ENCODE measurements at regions not wholly inside any gene's neighbourhood (a gene's known extent, or its start where the extent isn't known, plus 50 kb on each side); places are given as distances from the start of the nearest gene placed in this dataset.

DNA sequence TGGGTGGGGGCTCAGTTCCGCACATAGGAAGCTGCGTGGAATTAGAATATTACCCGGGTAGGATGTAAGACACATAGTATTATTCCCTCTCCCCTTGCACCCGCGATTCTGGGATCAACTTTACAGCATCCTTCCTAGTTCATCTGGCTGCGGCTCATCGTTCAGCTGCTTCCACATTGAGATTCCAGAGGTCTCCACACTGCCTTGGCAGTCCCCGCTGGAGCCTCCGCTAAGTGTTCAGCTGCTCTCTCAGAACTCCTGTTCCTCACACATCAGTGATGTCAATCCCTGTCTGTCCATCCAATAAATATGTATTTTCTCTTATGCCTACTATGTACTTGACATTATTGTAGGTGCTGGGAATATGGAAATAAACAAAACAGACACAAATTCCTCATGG, 135.6 kb upstream of the SYT6 start:
- Mint-ChIP-seq H3K36me3 (ENCODE audit: low read depth) (no peaks in the 10 kb centered on the region), H3K9me3 (ENCODE audit: insufficient read depth) (no peaks in the 10 kb centered on the region), H3K27me3 (ENCODE audit: low read depth) (peaks cover 5% of the 10 kb centered on the region), H3K27ac (no peak overlapping the region), H3K4me3 (no peak overlapping the region), H3K4me1 (ENCODE audit: low read depth) (no peaks in the 10 kb centered on the region)
- POLR2A ChIA-PET: no interaction called here
- CTCF ChIA-PET: interaction anchor here (1.3 kb wide), 1 partner anchor 82 kb away, joined by 3 read pairs; no protein-coding TSS in a partner anchor
- no peak for ATAC-seq
- no peak for DNase-seq

DNA sequence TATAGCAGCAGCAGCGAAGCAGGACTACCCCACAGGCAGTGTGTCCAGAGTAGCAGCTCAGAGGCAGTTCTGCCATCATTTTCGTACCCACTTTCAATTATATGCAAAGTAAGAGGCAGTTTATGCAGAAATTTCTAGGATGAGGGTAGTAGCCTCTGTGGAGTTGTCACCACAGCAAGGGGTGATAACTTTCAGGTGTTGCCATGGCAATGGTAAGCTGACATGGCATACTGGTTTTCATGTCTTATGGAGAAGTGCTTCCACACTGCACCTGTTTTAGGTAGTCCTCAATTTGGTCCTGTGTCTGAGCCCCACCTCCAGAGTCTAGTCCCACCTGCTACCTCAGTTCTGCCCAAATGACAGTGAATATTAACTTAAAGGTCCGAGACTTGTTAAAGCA, 133.3 kb upstream of the SYT6 start:
- H3K4me1 Mint-ChIP-seq (ENCODE audit: low read depth): peaks cover 6% of the 10 kb centered on the region
- H3K27ac Mint-ChIP-seq: peak overlapping the region; percentile 39
- no peak for ATAC-seq
- no peak overlapping the region for H3K4me3 Mint-ChIP-seq
- CTCF ChIA-PET: interaction anchor here (0.8 to 2.4 kb wide), 5 partner anchors 42 to 309 kb away, joined by 3 to 7 read pairs (median 3); no protein-coding TSS in a partner anchor
- POLR2A ChIA-PET: no interaction called here
- H3K9me3 Mint-ChIP-seq (ENCODE audit: insufficient read depth): no peaks in the 10 kb centered on the region
- peaks cover 11% of the 10 kb centered on the region for H3K27me3 Mint-ChIP-seq (ENCODE audit: low read depth)
- peak; percentile 16 for DNase-seq
- H3K36me3 Mint-ChIP-seq (ENCODE audit: low read depth): no peaks in the 10 kb centered on the region

DNA sequence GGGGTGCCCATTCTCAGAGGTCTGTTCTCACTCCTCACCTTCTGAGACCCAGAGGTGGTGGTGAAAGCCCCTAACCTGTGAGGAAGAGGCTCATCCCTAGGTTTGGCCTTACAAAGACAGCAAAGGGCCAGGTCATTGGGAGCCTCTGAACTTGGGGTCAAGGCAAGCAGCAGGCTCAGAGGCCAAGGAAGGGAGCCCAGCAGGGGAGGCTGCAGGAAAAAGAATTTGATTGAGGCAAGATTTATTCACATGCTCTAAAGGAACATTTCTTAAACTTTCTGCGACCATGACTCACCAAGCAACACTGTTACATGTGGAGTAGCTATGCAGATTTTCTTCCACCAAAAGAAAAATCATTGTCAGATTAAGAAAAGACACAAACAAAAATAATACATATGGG, 132.5 kb upstream of the SYT6 start:
- Mint-ChIP-seq H3K9me3 (ENCODE audit: insufficient read depth) (no peaks in the 10 kb centered on the region), H3K36me3 (ENCODE audit: low read depth) (no peaks in the 10 kb centered on the region), H3K27me3 (ENCODE audit: low read depth) (peaks cover 10% of the 10 kb centered on the region), H3K4me3 (no peak overlapping the region), H3K27ac (no peak overlapping the region), H3K4me1 (ENCODE audit: low read depth) (peaks cover 6% of the 10 kb centered on the region)
- CTCF ChIA-PET: interaction anchor here (0.8 to 2.4 kb wide), 5 partner anchors 31 to 309 kb away, joined by 3 to 7 read pairs (median 4); no protein-coding TSS in a partner anchor
- no peak for DNase-seq
- ATAC-seq: no peak
- POLR2A ChIA-PET: no interaction called here

DNA sequence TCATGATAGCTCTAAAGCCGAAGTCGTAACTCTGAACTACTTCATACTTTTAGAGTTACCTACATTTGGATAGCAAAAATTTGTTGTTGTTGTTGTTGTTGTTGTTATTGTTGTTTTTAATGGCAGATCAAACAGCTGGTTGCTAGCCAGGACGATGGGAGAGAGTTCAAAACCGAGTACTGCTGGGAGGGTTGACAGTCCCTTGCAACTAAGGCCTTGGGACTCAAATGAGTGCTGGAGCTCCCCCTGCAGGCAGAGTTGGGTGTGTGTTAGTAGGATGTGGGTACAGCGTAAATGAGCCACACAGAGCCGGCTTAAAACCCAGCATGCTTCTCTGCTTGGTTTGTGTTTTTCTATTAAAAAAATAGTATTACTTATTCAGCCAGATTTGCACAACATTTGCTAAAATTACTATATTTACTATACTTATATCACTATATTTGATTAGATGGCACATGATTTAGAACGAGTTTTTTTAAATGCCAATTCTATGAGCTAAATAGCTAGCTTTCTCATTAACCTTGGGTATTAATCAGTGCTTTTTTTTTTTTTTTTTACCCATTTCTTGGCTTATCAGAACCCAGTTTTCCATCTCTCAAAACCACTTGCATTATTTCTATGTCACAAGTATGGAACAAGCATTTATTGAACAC, 129.2 kb upstream of the SYT6 start:
- H3K4me3 Mint-ChIP-seq: no peak overlapping the region
- no peaks in the 10 kb centered on the region for H3K36me3 Mint-ChIP-seq (ENCODE audit: low read depth)
- peaks cover 13% of the 10 kb centered on the region for H3K27me3 Mint-ChIP-seq (ENCODE audit: low read depth)
- peak; percentile 100 for ATAC-seq
- no peak overlapping the region for H3K27ac Mint-ChIP-seq
- ChIA-PET CTCF (interaction anchor here (0.6 to 4.2 kb wide), 40 partner anchors 8 to 830 kb away, joined by 3 to 81 read pairs (median 4); partner anchors contain the start of genes AP4B1, DCLRE1B, HIPK1 and OLFML3), POLR2A (no interaction called here)
- peak; percentile 93 for DNase-seq
- no peaks in the 10 kb centered on the region for H3K9me3 Mint-ChIP-seq (ENCODE audit: insufficient read depth)
- peaks cover 6% of the 10 kb centered on the region for H3K4me1 Mint-ChIP-seq (ENCODE audit: low read depth)

DNA sequence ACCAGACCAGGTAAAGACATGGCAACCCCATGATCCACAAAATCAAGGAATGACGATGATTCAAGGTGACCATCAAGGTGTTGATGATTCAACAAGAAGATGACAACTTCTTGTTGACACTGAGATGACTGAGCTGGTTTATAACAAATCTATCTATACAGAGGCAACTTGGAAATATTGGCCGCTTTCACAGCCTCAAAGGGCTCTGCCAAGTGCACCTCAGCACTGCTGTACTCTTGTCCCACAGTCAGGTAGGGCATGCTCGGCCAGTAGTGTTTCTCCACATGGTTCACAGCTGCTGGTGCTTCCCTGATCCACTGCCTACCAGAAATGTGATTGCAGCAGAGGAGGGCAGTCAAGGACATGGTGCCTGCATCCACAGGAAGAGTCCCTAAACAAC, 125.2 kb upstream of the SYT6 start:
- Mint-ChIP-seq H3K27ac (no peak overlapping the region), H3K36me3 (ENCODE audit: low read depth) (no peaks in the 10 kb centered on the region), H3K27me3 (ENCODE audit: low read depth) (peaks cover 18% of the 10 kb centered on the region), H3K4me1 (ENCODE audit: low read depth) (peaks cover 6% of the 10 kb centered on the region), H3K9me3 (ENCODE audit: insufficient read depth) (no peaks in the 10 kb centered on the region), H3K4me3 (no peak overlapping the region)
- ATAC-seq: no peak
- CTCF ChIA-PET: no interaction called here
- no peak for DNase-seq
- POLR2A ChIA-PET: no interaction called here

DNA sequence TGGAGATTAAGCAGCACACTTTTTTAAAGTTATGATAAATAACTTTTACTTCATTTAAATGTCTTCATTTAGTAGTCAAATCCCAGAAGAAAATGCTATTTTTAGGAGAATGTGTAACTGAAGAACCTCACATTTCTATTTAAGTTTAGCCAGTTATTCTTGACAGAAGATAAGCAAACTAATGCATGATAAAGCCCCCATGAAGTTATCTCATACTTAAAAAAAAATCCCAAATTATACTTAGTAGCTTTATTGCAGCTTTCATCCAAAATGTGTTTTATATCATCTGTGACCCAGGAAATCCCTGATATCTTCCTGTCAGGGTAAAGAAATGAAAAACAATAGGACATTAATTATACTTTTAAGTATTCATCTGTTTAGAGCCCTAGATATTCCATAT, 124.8 kb upstream of the SYT6 start:
- Mint-ChIP-seq H3K27ac (no peak overlapping the region), H3K4me3 (no peak overlapping the region), H3K36me3 (ENCODE audit: low read depth) (no peaks in the 10 kb centered on the region), H3K27me3 (ENCODE audit: low read depth) (peaks cover 15% of the 10 kb centered on the region), H3K4me1 (ENCODE audit: low read depth) (peaks cover 6% of the 10 kb centered on the region), H3K9me3 (ENCODE audit: insufficient read depth) (no peaks in the 10 kb centered on the region)
- ATAC-seq (no peak), DNase-seq (no peak)
- ChIA-PET POLR2A (no interaction called here), CTCF (no interaction called here)

DNA sequence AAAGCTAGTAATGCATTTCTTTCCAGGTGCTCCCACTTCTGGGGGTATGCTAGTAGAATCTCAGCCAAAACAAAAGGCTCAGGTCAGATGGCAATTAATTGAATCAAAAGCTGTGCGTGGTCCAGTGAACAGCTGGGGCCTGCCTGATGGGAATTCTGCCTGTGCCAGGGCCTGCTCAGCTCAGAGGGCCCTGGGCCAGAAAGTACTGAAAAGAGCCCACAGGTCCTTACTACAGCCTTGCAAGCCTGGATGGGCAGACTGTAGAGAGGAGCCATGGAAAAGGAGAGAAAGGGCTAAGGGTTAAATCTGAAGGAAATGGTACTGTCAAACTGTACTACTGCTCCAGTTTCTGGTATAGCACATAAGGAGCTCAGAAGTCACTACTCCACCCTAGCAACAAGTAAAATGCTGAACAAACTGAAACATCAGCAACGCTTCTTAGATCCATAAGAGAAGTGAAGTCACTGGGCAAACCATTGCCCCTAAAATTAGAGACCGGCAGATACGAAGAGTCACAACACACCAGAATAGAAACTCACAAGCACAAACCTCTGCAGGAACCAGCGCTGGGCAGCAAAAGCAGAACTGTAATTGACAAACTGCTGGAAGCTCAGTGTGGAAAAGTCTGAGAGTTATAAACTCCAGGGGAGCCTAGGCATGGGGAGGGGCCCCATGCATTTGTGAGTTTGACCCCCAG, 121.1 kb upstream of the SYT6 start:
- ChIA-PET POLR2A (no interaction called here), CTCF (interaction anchor here (1.3 kb wide), 1 partner anchor 8 kb away, joined by 6 read pairs; no protein-coding TSS in a partner anchor)
- no peak overlapping the region for H3K27ac Mint-ChIP-seq
- H3K27me3 Mint-ChIP-seq (ENCODE audit: low read depth): peaks cover 15% of the 10 kb centered on the region
- DNase-seq (no peak), ATAC-seq (no peak)
- H3K4me3 Mint-ChIP-seq: no peak overlapping the region
- peaks cover under 1% of the 10 kb centered on the region for H3K4me1 Mint-ChIP-seq (ENCODE audit: low read depth)
- H3K9me3 Mint-ChIP-seq (ENCODE audit: insufficient read depth): no peaks in the 10 kb centered on the region
- H3K36me3 Mint-ChIP-seq (ENCODE audit: low read depth): no peaks in the 10 kb centered on the region

DNA sequence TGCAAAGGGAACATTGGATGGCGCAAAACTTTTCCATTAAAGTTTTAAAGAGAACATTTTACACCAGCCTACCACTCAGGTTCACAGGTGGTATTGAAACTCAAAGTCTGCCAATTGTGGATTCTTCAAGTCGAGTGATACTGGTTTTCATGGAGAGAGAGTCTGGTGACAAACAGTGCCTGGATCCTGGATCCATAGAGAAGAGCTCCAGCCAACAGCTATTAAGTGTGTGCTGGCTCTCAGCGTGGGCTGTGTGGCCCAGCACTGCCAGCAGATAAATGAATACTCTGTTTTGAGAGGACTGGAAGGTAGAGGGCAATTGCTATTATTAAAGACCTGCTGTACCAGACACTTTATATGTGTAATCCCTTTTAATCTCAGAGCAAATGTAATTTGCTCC, 118.9 kb upstream of the SYT6 start:
- CTCF ChIA-PET: interaction anchor here (6.1 kb wide), 1 partner anchor 9 kb away, joined by 57 read pairs; no protein-coding TSS in a partner anchor
- DNase-seq (no peak), ATAC-seq (no peak)
- H3K27ac Mint-ChIP-seq: no peak overlapping the region
- peaks cover 16% of the 10 kb centered on the region for H3K27me3 Mint-ChIP-seq (ENCODE audit: low read depth)
- H3K4me1 Mint-ChIP-seq (ENCODE audit: low read depth): peaks cover 5% of the 10 kb centered on the region
- H3K4me3 Mint-ChIP-seq: no peak overlapping the region
- H3K9me3 Mint-ChIP-seq (ENCODE audit: insufficient read depth): no peaks in the 10 kb centered on the region
- no peaks in the 10 kb centered on the region for H3K36me3 Mint-ChIP-seq (ENCODE audit: low read depth)
- POLR2A ChIA-PET: no interaction called here

DNA sequence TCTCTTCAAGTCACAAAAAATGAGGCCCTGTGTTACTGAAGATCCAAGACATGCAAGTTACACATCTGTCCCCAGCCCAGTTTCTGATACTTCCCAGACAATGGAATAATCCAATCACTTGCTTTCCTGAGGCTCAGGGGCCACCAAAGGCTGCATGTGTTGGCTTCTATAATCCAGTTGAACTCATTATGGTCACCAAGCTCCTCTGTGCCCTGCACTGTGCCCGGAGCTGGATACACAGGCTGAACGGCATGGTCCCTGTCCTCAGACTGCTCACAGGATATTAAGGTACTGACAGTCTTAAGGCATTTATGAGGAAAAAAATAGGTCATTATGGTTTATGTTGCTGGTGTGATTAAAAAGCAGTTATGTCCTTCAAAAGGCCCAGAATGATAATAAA, 117.0 kb upstream of the SYT6 start:
- Mint-ChIP-seq H3K27me3 (ENCODE audit: low read depth) (peaks cover 18% of the 10 kb centered on the region), H3K27ac (no peak overlapping the region), H3K4me3 (no peak overlapping the region), H3K4me1 (ENCODE audit: low read depth) (peaks cover 5% of the 10 kb centered on the region), H3K36me3 (ENCODE audit: low read depth) (no peaks in the 10 kb centered on the region), H3K9me3 (ENCODE audit: insufficient read depth) (no peaks in the 10 kb centered on the region)
- CTCF ChIA-PET: interaction anchor here (0.9 to 6.1 kb wide), 2 partner anchors 11 to 14 kb away, joined by 3 to 57 read pairs; no protein-coding TSS in a partner anchor
- POLR2A ChIA-PET: no interaction called here
- DNase-seq (no peak), ATAC-seq (no peak)

DNA sequence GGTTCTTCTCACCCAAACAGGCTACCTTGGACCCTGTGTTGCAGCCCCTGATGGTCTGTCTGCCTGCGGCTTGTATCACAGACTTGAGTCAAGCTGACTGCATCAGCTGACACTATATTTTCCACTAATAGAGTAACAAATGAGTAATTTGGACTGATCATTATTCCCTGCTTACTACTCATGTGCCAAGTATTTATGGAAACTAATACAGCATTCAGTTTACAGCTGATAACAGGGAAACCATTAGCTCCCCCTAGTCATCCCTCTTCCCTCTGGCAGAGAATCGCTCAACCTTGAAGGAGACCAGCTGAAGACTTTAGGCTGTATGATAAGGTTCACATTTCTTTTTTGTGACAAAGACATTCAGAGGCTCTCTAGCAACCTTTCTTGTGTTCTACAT, 116.6 kb upstream of the SYT6 start:
- ATAC-seq (no peak), DNase-seq (no peak)
- ChIA-PET CTCF (interaction anchor here (6.1 kb wide), 1 partner anchor 12 kb away, joined by 57 read pairs; no protein-coding TSS in a partner anchor), POLR2A (no interaction called here)
- Mint-ChIP-seq H3K27ac (no peak overlapping the region), H3K36me3 (ENCODE audit: low read depth) (no peaks in the 10 kb centered on the region), H3K27me3 (ENCODE audit: low read depth) (peaks cover 21% of the 10 kb centered on the region), H3K4me3 (no peak overlapping the region), H3K4me1 (ENCODE audit: low read depth) (peaks cover 5% of the 10 kb centered on the region), H3K9me3 (ENCODE audit: insufficient read depth) (no peaks in the 10 kb centered on the region)

DNA sequence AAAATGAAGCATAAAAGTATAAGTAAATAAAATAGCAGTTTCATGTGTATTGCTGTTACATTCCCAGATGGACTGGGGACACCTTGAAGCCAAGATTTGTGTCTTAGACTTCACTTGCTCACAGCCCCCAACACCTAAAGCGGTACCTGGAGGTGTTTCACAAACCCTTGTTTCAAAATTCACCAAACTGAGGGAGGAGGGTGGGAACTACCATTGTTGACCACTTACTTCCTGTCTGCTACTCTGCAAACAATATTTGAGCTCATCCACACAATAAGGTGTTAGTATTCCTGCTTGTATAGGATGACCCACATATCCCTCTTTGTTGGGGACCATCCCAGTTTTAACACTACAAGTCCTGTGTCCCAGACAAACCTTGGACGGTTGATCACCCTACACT, 115.9 kb upstream of the SYT6 start:
- H3K36me3 Mint-ChIP-seq (ENCODE audit: low read depth): no peaks in the 10 kb centered on the region
- H3K9me3 Mint-ChIP-seq (ENCODE audit: insufficient read depth): no peaks in the 10 kb centered on the region
- ATAC-seq: no peak
- CTCF ChIA-PET: interaction anchor here (1.3 to 6.1 kb wide), 2 partner anchors 12 to 19 kb away, joined by 3 to 57 read pairs; no protein-coding TSS in a partner anchor
- POLR2A ChIA-PET: no interaction called here
- peaks cover 5% of the 10 kb centered on the region for H3K4me1 Mint-ChIP-seq (ENCODE audit: low read depth)
- peaks cover 21% of the 10 kb centered on the region for H3K27me3 Mint-ChIP-seq (ENCODE audit: low read depth)
- no peak overlapping the region for H3K4me3 Mint-ChIP-seq
- no peak overlapping the region for H3K27ac Mint-ChIP-seq
- DNase-seq: no peak

DNA sequence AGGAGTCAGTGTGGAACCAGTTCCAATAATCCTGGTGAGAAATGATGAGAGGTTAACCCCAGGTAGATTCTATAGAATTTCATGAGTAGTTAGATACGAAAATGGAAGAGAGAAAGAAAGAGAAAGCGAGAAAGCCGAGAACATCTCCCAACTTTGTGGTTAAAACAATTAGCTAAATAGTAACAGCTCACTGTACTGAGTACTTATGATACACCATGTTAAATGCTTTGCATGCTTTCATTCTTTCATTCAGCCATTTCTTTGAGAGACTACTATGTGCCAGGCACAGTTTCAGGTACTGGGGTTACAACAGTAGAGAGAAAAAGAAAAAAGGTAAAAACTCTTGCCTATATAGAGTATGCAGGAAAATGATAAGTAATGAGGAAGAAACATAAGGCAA, 109.7 kb upstream of the SYT6 start:
- no peak for ATAC-seq
- H3K36me3 Mint-ChIP-seq (ENCODE audit: low read depth): no peaks in the 10 kb centered on the region

More for the DNA sequence above, 109.7 kb upstream of the SYT6 start:
- Mint-ChIP-seq H3K9me3 (ENCODE audit: insufficient read depth) (no peaks in the 10 kb centered on the region), H3K27me3 (ENCODE audit: low read depth) (peaks cover 21% of the 10 kb centered on the region), H3K4me1 (ENCODE audit: low read depth) (no peaks in the 10 kb centered on the region), H3K4me3 (no peak overlapping the region), H3K27ac (no peak overlapping the region)
- POLR2A ChIA-PET: no interaction called here
- DNase-seq: no peak
- CTCF ChIA-PET: no interaction called here

Measured in activated CD8-positive, alpha-beta T cell treated with anti-CD3 and anti-CD28 coated beads, Interleukin-2, amount 10 ng/mL, durations not matched to agents 7 days and 5 days (primary cell).